K562 (cell line): ENCODE measurements at regions not wholly inside any gene's neighbourhood (a gene's known extent, or its start where the extent isn't known, plus 50 kb on each side); places are given as distances from the start of the nearest gene placed in this dataset.

Source experiments
- ATAC-seq: fragments of 200-7000 bp; cut with Tn5 transposase; 3 replicates; pipeline ENCODE4 v1.9.1; 2020; ENCODE audit warnings: moderate library complexity
- BruUV-seq: library from RNA; stranded (reverse); fragments of 400-500 nt; replicated peaks from 2 replicates; lab custom pipeline; 2021; lab: Mats Ljungman, UMichigan
- CTCF ChIA-PET: fragments of 300-600 bp; formaldehyde crosslinking; extraction: SDS; loops from one replicate; lab custom pipeline; 2021; ENCODE audit warnings: low intra/inter-chr PET ratio; lab: Yijun Ruan, JAX
- POLR2A ChIA-PET: fragments of 300-600, 350-650 bp; sonication (Branson Sonifier 250); formaldehyde crosslinking; extraction: SDS; loops from one replicate; lab custom pipeline; 2021; ENCODE audit warnings: antibody characterized with exemption, inconsistent platforms; lab: Yijun Ruan, JAX
- DNase-seq, 4 experiments: peaks; one replicate each; pipeline versions ENCODE4 v3.0.0 to v3.0.0-alpha.2; 2011 to 2018; ENCODE audit warnings: low spot score in 3 of 4, mixed read lengths in 3 of 4; ENCODE audit errors: extremely low read depth in 1 of 4
- FAIRE-seq: peaks from 2 replicates; lab custom pipeline; 2011; peaks lifted over from hg19 to GRCh38; lab: Jason Lieb, UNC
- H2AFZ ChIP-seq: 2 replicates; pipeline ENCODE4 v1.6.0; 2011; ENCODE audit warnings: low read depth, low read length, control low read depth, inconsistent platforms
- H3K27ac ChIP-seq: fragments of 200-600 bp; 3 replicates; pipeline ENCODE4 v1.8.0; 2011; ENCODE audit warnings: low read depth, mild to moderate bottlenecking, control low read depth, inconsistent platforms, low read length, moderate library complexity, mixed read lengths; ENCODE audit errors: extremely low read depth
- H3K27me3 ChIP-seq, 2 experiments: fragments of 300-600 bp in 1 of 2; 2 replicates in 1 of 2; 3 replicates in 1 of 2; pipeline versions ENCODE4 v1.6.0 to v1.8.0; 2011; ENCODE audit warnings: inconsistent platforms in 2 of 2, low read length in 2 of 2, mild to moderate bottlenecking in 1 of 2, mixed read lengths in 1 of 2, moderate library complexity in 1 of 2; ENCODE audit not compliant: control insufficient read depth in 2 of 2, insufficient read depth in 2 of 2
- H3K36me3 ChIP-seq: fragments of 300-600 bp; 3 replicates; pipeline ENCODE4 v1.8.0; 2011; ENCODE audit warnings: mild to moderate bottlenecking, low read length, inconsistent platforms; ENCODE audit not compliant: control insufficient read depth, insufficient read depth
- H3K4me1 ChIP-seq, 2 experiments: fragments of 200-600 bp in 1 of 2; replicated peaks in 1 of 2; 2 replicates in 1 of 2; 3 replicates in 1 of 2; pipeline versions ENCODE4 v1.5.1 to v1.8.0; 2011; ENCODE audit warnings: inconsistent platforms in 2 of 2, low read length in 2 of 2, mild to moderate bottlenecking in 1 of 2, mixed read lengths in 1 of 2, moderate library complexity in 1 of 2; ENCODE audit not compliant: control insufficient read depth in 2 of 2, insufficient read depth in 2 of 2
- H3K4me2 ChIP-seq: 2 replicates; pipeline ENCODE4 v1.6.1; 2011; ENCODE audit warnings: low read length, control low read depth, inconsistent platforms, mixed read lengths; ENCODE audit not compliant: insufficient read depth
- H3K4me3 ChIP-seq: fragments of 200-600 bp; sonication (generic), shearing (Covaris generic); 2 replicates; pipeline ENCODE4 v1.5.1; 2016; ENCODE audit warnings: control low read depth, inconsistent platforms
- H3K79me2 ChIP-seq: fragments of 200-600 bp; 3 replicates; pipeline ENCODE4 v1.8.0; 2011; ENCODE audit warnings: low read length, inconsistent platforms; ENCODE audit not compliant: control insufficient read depth, insufficient read depth
- H3K9ac ChIP-seq, 2 experiments: 2 replicates each; pipeline versions ENCODE4 v1.6.0 to v1.6.1; 2011; ENCODE audit warnings: low read depth in 2 of 2, low read length in 2 of 2, control low read depth in 1 of 2, inconsistent platforms in 1 of 2, mild to moderate bottlenecking in 1 of 2, mixed read lengths in 1 of 2; ENCODE audit not compliant: insufficient read depth in 1 of 2
- H3K9me1 ChIP-seq: one replicate; pipeline ENCODE4 v1.6.0; 2011; ENCODE audit warnings: inconsistent platforms, mild to moderate bottlenecking, low read length, moderate library complexity; ENCODE audit not compliant: control insufficient read depth, insufficient read depth
- H3K9me3 ChIP-seq: replicated peaks from 2 replicates; pipeline ENCODE4 v1.5.1; 2011; ENCODE audit warnings: low read depth, low read length, inconsistent platforms; ENCODE audit not compliant: control insufficient read depth, insufficient read depth
- H4K20me1 ChIP-seq: replicated peaks from 2 replicates; pipeline ENCODE4 v1.6.1; 2011; ENCODE audit warnings: low read length, inconsistent platforms, mixed read lengths; ENCODE audit not compliant: control insufficient read depth, insufficient read depth
- ARHGAP35 ChIP-seq: fragments of 450-650 bp; IDR thresholded peaks from 2 replicates; pipeline ENCODE4 v1.6.1; 2018; ENCODE audit not compliant: partially characterized antibody
- CCNT2 ChIP-seq: IDR thresholded peaks from 2 replicates; pipeline ENCODE4 v1.6.1; 2011; ENCODE audit warnings: borderline replicate concordance, low read depth, mild to moderate bottlenecking, moderate library complexity, mixed read lengths, low read length; ENCODE audit not compliant: insufficient read length; ENCODE audit errors: extremely low read depth
- ELF4 ChIP-seq: fragments of 450-650 bp; formaldehyde crosslinking; IDR thresholded peaks from 2 replicates; pipeline ENCODE4 v1.4.0; 2022; ENCODE audit warnings: missing genetic modification characterization
- ERF ChIP-seq: fragments of 450-650 bp; formaldehyde crosslinking; IDR thresholded peaks from 2 replicates; pipeline ENCODE4 v1.4.0; 2020; ENCODE audit warnings: mild to moderate bottlenecking, mixed read lengths
- HEY1 ChIP-seq: fragments of 250-450 bp; sonication (Bioruptor Pico); IDR thresholded peaks from 2 replicates; pipeline ENCODE4 v1.5.0; 2020; ENCODE audit warnings: mild to moderate bottlenecking, moderate library complexity, borderline replicate concordance
- NFE2L1 ChIP-seq: fragments of 450-650 bp; IDR thresholded peaks from 2 replicates; pipeline ENCODE4 v1.6.1; 2016; ENCODE audit warnings: missing genetic modification characterization, low read depth, mild to moderate bottlenecking, missing compliant biosample characterization, moderate library complexity, borderline replicate concordance
- NFIX ChIP-seq: fragments of 250-450 bp; sonication (Bioruptor Pico); IDR thresholded peaks from 2 replicates; pipeline ENCODE4 v1.4.0; 2020; ENCODE audit warnings: low read depth, mild to moderate bottlenecking, moderate library complexity
- SMAD4 ChIP-seq: fragments of 250-450 bp; sonication (Bioruptor Pico); conservative IDR thresholded peaks from 2 replicates; pipeline ENCODE4 v1.8.0; 2021; ENCODE audit warnings: inconsistent platforms, mild to moderate bottlenecking, moderate library complexity
- SMARCE1 ChIP-seq: fragments of 450-650 bp; IDR thresholded peaks from 2 replicates; pipeline ENCODE4 v1.7.1; 2016; ENCODE audit warnings: mild to moderate bottlenecking
- ZBTB11 ChIP-seq, 3 experiments: fragments of 200-800 bp in 1 of 3; fragments of 250-450 bp in 1 of 3; fragments of 450-650 bp in 1 of 3; sonication (Bioruptor Pico) in 1 of 3; sonication (Bioruptor generic) in 1 of 3; formaldehyde crosslinking in 1 of 3; IDR thresholded peaks; 2 replicates each; pipeline versions ENCODE4 v1.6.1 to v1.8.0; 2016 to 2022; ENCODE audit warnings: mild to moderate bottlenecking in 2 of 3, missing genetic modification characterization in 2 of 3, missing compliant biosample characterization in 1 of 3, moderate library complexity in 1 of 3
- ZBTB17 ChIP-seq: fragments of 450-650 bp; formaldehyde crosslinking; IDR thresholded peaks from 2 replicates; pipeline ENCODE4 v1.4.0; 2020; ENCODE audit warnings: mild to moderate bottlenecking
- ZC3H8 ChIP-seq: fragments of 450-650 bp; IDR thresholded peaks from 2 replicates; pipeline ENCODE4 v1.6.1; 2017
- ZNF143 ChIP-seq: sonication (generic); formaldehyde crosslinking; IDR thresholded peaks from 2 replicates; pipeline ENCODE4 v1.9.0; 2022; ENCODE audit warnings: mild to moderate bottlenecking, missing genetic modification reagents
- WGBS: fragments of 100-300 bp; shearing (Covaris generic); methylation state at CpG from one replicate; pipeline ENCODE4 v1.1.6; 2016; ENCODE audit warnings: low coverage, mixed read lengths; ENCODE audit not compliant: insufficient coverage; ENCODE audit errors: missing lambda C conversion rate; 5-methylcytosine and 5-hydroxymethylcytosine counted together
- in situ Hi-C: fragments of 300-500 bp; cut with MboI; formaldehyde crosslinking; loops from 4 replicates; pipeline ENCODE4 v1.15.0; 2018; ENCODE audit warnings: inconsistent platforms, mixed read lengths
- intact Hi-C: fragments of 100-400 bp; cut with micrococcal nuclease; formaldehyde crosslinking; loops from 2 replicates; pipeline ENCODE4 v1.14.2; 2022
- TF ChIP-seq, protein P1 (sequence below): fragments of 250-450 bp; sonication (Bioruptor Pico); IDR thresholded peaks from 2 replicates; pipeline ENCODE4 v1.8.0; 2021; ENCODE audit warnings: mild to moderate bottlenecking, moderate library complexity

- in situ Hi-C loops (no loop called here), intact Hi-C loops (no loop called here)
- no peak overlapping the region for H3K4me2 ChIP-seq
- no peak for TF ChIP-seq SMARCE1
- TF ChIP-seq ZC3H8 = no peak
- TF ChIP-seq CCNT2 = no peak
- no peak for TF ChIP-seq ZBTB11 (CRISPR knock-in tag; IDR thresholded peaks at IDR 0.05)
- TF ChIP-seq NFE2L1 (tag) = no peak
- TF ChIP-seq ERF (CRISPR knock-in tag) = no peak
- TF ChIP-seq ELF4 (CRISPR knock-in tag) = no peak
- TF ChIP-seq SMAD4 (CRISPR knock-in tag) = no peak
- TF ChIP-seq ZNF143 (CRISPR knock-in tag) = no peak
- TF ChIP-seq ARHGAP35 = no peak
- no peak for TF ChIP-seq HEY1 (CRISPR knock-in tag)
- TF ChIP-seq, protein P1, sequence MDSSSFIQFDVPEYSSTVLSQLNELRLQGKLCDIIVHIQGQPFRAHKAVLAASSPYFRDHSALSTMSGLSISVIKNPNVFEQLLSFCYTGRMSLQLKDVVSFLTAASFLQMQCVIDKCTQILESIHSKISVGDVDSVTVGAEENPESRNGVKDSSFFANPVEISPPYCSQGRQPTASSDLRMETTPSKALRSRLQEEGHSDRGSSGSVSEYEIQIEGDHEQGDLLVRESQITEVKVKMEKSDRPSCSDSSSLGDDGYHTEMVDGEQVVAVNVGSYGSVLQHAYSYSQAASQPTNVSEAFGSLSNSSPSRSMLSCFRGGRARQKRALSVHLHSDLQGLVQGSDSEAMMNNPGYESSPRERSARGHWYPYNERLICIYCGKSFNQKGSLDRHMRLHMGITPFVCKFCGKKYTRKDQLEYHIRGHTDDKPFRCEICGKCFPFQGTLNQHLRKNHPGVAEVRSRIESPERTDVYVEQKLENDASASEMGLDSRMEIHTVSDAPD (CRISPR knock-in tag) = no peak
- TF ChIP-seq ZBTB17 (CRISPR knock-in tag) = no peak
- no peak for TF ChIP-seq NFIX
- H2AFZ ChIP-seq = no peak overlapping the region
- no peaks in the 10 kb centered on the region for H4K20me1 ChIP-seq
- 0% methylated on average over 7 of the region's 11 CpGs for WGBS
- no peak overlapping the region for H3K27ac ChIP-seq
- CTCF ChIA-PET = no interaction called here
- DNase-seq (no peak), FAIRE-seq (no peak), ATAC-seq (no peak)
- H3K9me1 ChIP-seq = no peaks in the 10 kb centered on the region
- no peaks in the 10 kb centered on the region for H3K9me3 ChIP-seq
- POLR2A ChIA-PET = no interaction called here
- no peaks in the 10 kb centered on the region for H3K4me1 ChIP-seq
- no peaks in the 10 kb centered on the region for H3K36me3 ChIP-seq
- no peak overlapping the region for H3K4me3 ChIP-seq
- H3K27me3 ChIP-seq = no peaks in the 10 kb centered on the region
- H3K9ac ChIP-seq = no peak overlapping the region
- no peaks in the 10 kb centered on the region for H3K79me2 ChIP-seq
- no TSS peak for BruUV-seq
These were observed 302.4 kb downstream of the FAM47B start for GRCh38 chrX:35244796-35245508.
